Right lobe of liver (tissue), 6 donors: ENCODE measurements at regions not wholly inside any gene's neighbourhood (a gene's known extent, or its start where the extent isn't known, plus 50 kb on each side); places are given as distances from the start of the nearest gene placed in this dataset.

ENCODE experiments used
- ATAC-seq, 4 donors: fragments of 200-7000 bp; cut with Tn5 transposase; one replicate each; pipeline ENCODE4 v1.9.1; 2020; ENCODE audit warnings: mild to moderate bottlenecking in 4 of 4, moderate library complexity in 4 of 4
- DNase-seq, 3 donors: peaks; one replicate each; pipeline ENCODE4 v3.0.0-alpha.2; 2020
- H3K27ac ChIP-seq, 3 donors: fragments of 200-600 bp; one replicate each; pipeline ENCODE4 v1.8.0; 2022
- H3K27me3 ChIP-seq, 2 donors: fragments of 200-600 bp; one replicate each; pipeline ENCODE4 v1.8.0; 2022
- H3K36me3 ChIP-seq, 4 donors: fragments of 200-600 bp; sonication (generic) in 1 of 4; one replicate each; pipeline versions ENCODE4 v1.5.1 to v1.8.0; 2017 to 2022; ENCODE audit warnings: control low read depth in 1 of 4
- H3K4me1 ChIP-seq, 4 donors: fragments of 200-600 bp; sonication (generic) in 1 of 4; one replicate each; pipeline versions ENCODE4 v1.5.1 to v1.8.0; 2017 to 2022; ENCODE audit warnings: control low read depth in 1 of 4
- H3K4me3 ChIP-seq, 3 donors: fragments of 200-600 bp; one replicate each; pipeline ENCODE4 v1.8.0; 2022
- H3K9me3 ChIP-seq, 4 donors: fragments of 200-600 bp; sonication (generic) in 1 of 4; one replicate each; pipeline versions ENCODE4 v1.5.1 to v1.8.0; 2017 to 2022; ENCODE audit warnings: control low read depth in 1 of 4
- POLR2A ChIP-seq: fragments of 450-650 bp; IDR thresholded peaks from one replicate; pipeline ENCODE4 v1.6.1; 2017; ENCODE audit warnings: antibody characterized with exemption, mild to moderate bottlenecking
- WGBS: methylation state at CpG from one replicate; pipeline ENCODE4 v1.1.6; 2018; ENCODE audit warnings: low coverage, low lambda C conversion rate; ENCODE audit not compliant: insufficient coverage; ENCODE audit errors: missing lambda C conversion rate; 5-methylcytosine and 5-hydroxymethylcytosine counted together
- intact Hi-C, 2 donors: fragments of 100-400 bp; cut with DNase I; formaldehyde crosslinking; loops; one replicate each; pipeline versions ENCODE4 v1.11.2 to v1.14.1; 2022
- TF ChIP-seq, protein P1 (sequence below), 4 donors: fragments of 200-600 bp in 3 of 4; fragments of 450-650 bp in 1 of 4; IDR thresholded peaks; one replicate each; pipeline versions ENCODE4 v1.5.1 to v1.8.0; 2016 to 2022; ENCODE audit warnings: antibody characterized with exemption in 4 of 4, mild to moderate bottlenecking in 2 of 4
- donor health status: DM: no; HTN: yes; CAD: no.
- donor health status: DM: no; HTN: no; CAD: no.
- donor health status: DM: no; HTN: no; CAD: no.
- donor health status: DM: no; HTN: yes; CAD: no.
- donor health status: DM: no; HTN: yes; CAD: no.

DNA sequence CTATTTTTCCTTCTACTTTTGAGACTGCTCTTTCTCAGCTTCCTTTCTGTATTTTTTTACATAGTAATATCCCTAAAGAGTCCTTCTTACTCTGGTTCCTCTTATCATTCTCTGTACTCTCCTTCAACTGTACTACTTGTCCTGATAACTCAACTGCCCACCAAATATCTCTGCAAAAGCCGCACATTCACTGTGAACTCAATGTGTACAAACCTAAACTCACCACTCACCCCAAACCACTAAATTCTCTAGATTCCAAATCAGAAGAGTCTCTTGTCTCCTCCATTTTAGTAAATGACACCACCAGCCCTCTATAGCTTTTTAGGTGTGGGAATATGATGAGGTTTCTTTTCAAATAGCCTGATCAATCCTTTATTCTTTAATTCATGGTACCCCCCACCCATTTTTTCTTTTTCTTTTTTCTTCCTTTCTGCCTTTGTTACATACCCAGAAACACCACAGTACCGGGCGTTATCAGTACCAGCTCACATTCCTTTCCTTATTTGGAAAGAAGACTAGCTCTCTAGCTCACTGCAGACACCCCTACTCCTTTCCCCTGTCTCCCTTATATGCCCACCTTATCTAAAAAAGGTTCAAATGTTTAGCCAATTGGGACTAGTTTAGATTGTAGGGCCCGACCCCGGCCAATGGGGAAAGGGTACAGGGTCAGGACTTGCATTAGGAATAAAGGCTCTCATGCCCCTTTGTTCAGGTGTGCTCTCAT is 63.1 kb upstream of the RANBP6 start:
- no peaks in the 10 kb centered on the region for H3K4me1 ChIP-seq
- no peaks in the 10 kb centered on the region for H3K9me3 ChIP-seq
- no peaks in the 10 kb centered on the region for H3K27me3 ChIP-seq
- no peaks in the 10 kb centered on the region for H3K36me3 ChIP-seq
- intact Hi-C loops: no loop called here
- TF ChIP-seq POLR2A: no peak
- TF ChIP-seq, protein P1, sequence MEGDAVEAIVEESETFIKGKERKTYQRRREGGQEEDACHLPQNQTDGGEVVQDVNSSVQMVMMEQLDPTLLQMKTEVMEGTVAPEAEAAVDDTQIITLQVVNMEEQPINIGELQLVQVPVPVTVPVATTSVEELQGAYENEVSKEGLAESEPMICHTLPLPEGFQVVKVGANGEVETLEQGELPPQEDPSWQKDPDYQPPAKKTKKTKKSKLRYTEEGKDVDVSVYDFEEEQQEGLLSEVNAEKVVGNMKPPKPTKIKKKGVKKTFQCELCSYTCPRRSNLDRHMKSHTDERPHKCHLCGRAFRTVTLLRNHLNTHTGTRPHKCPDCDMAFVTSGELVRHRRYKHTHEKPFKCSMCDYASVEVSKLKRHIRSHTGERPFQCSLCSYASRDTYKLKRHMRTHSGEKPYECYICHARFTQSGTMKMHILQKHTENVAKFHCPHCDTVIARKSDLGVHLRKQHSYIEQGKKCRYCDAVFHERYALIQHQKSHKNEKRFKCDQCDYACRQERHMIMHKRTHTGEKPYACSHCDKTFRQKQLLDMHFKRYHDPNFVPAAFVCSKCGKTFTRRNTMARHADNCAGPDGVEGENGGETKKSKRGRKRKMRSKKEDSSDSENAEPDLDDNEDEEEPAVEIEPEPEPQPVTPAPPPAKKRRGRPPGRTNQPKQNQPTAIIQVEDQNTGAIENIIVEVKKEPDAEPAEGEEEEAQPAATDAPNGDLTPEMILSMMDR (IDR thresholded peaks at IDR 0.05): no peak
- H3K4me3 ChIP-seq: no peak overlapping the region
- ATAC-seq (no peak), DNase-seq (no peak)
- no peak overlapping the region for H3K27ac ChIP-seq
- 47% methylated on average over 5 of the region's 5 CpGs for WGBS

DNA sequence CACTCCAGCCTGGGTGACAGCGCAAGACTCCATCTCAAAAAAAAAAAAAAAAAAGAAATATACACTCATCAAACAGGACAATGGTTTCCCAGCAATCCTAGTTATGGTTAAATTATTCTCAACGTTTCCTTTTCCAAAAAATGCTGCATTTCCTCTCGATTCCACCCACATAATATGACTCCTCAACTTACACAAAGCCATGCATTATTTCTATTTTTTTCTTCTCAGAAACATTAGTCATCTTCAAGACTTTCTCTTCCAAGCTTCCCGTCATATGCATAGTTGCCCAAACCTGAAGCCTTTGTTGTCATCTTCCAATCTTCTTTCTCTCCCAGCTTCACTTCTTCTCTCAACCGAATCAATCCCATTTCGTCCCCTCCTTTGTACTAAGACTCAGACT is 61.4 kb upstream of the RANBP6 start:
- H3K9me3 ChIP-seq: no peaks in the 10 kb centered on the region

DNA sequence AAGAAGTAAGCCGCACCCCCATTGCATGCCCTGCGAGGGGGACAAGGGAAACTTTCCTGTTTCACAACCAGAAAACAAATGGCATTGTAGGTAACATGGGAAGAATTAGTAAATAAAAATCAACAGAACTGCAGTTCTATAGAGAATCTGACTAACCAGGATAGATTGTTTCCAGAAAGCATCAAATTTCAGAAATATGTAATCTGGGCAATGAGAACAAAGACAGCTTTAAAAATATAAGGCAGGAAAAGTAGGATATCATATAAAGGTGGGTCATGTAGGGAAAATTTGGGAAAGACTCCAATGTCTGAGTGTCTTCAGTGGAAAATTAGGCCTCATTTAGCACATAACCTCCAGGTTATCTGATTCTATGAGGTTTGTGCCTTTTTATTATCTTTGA is 58.3 kb upstream of the RANBP6 start:
- no peaks in the 10 kb centered on the region for H3K36me3 ChIP-seq
- no peak for ATAC-seq
- 70% methylated on average over 2 of the region's 2 CpGs for WGBS
- H3K27ac ChIP-seq: no peak overlapping the region
- DNase-seq: no peak
- no peaks in the 10 kb centered on the region for H3K9me3 ChIP-seq
- TF ChIP-seq, protein P1 (IDR thresholded peaks at IDR 0.05): no peak
- no peak for TF ChIP-seq POLR2A
- no peaks in the 10 kb centered on the region for H3K27me3 ChIP-seq
- H3K4me3 ChIP-seq: no peak overlapping the region
- intact Hi-C loops: no loop called here
- no peaks in the 10 kb centered on the region for H3K4me1 ChIP-seq

More for the DNA sequence above, 61.4 kb upstream of the RANBP6 start:
- Histone ChIP-seq H3K4me1 (no peaks in the 10 kb centered on the region), H3K27ac (no peak overlapping the region), H3K4me3 (no peak overlapping the region), H3K27me3 (no peaks in the 10 kb centered on the region), H3K36me3 (no peaks in the 10 kb centered on the region)
- 83% methylated on average over 6 of the region's 6 CpGs for WGBS
- DNase-seq (no peak), ATAC-seq (no peak)
- TF ChIP-seq, protein P1 (IDR thresholded peaks at IDR 0.05): no peak
- TF ChIP-seq POLR2A: no peak
- intact Hi-C loops: no loop called here

DNA sequence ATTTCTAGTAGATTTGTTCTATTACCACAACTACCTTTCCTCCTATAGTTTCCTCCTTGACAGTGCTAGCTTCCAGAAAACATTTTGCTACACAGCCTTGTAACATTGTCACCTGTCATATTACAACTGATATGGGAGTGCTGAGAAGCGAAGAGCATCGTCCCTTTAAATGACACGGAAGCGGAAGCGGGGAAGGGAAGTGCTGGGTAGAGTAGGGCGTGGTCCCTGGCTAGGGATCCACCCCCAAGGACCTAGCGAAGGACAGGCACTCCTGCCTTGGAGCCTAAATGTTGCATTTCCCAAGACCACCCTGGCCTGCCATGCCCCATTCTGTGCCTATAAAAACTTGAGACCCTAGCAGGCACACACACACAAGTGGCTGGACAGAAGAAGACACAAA is 57.4 kb upstream of the RANBP6 start:
- H3K4me1 ChIP-seq: no peaks in the 10 kb centered on the region
- no peak overlapping the region for H3K27ac ChIP-seq
- H3K27me3 ChIP-seq: no peaks in the 10 kb centered on the region
- no peak overlapping the region for H3K4me3 ChIP-seq
- WGBS: 75% methylated on average over 7 of the region's 7 CpGs
- no peak for TF ChIP-seq POLR2A
- TF ChIP-seq, protein P1 (IDR thresholded peaks at IDR 0.05): no peak
- no peaks in the 10 kb centered on the region for H3K36me3 ChIP-seq
- ATAC-seq (no peak), DNase-seq (no peak)
- H3K9me3 ChIP-seq: no peaks in the 10 kb centered on the region
- intact Hi-C loops: no loop called here

DNA sequence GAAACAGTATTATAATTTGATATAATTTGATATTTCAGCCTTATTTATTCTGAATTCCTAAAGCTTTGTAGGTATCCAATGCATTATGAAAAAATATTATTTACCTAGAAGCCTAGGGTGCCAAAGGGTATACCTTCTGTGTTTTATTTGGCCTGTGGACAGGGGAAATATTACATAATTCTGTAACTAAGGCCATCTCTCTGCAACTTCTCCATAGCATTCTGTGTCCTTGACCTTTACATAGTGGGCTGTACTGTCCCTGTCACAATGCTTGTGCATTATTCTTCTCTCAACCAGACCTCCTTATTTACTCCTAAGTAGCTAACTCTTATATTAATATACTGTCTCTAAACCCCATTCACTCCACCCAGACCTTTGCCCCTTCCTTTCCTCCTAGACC is 57.0 kb upstream of the RANBP6 start:
- Histone ChIP-seq H3K4me3 (no peak overlapping the region), H3K9me3 (no peaks in the 10 kb centered on the region), H3K36me3 (no peaks in the 10 kb centered on the region), H3K27ac (no peak overlapping the region), H3K27me3 (no peaks in the 10 kb centered on the region), H3K4me1 (no peaks in the 10 kb centered on the region)
- intact Hi-C loops: no loop called here
- DNase-seq (no peak), ATAC-seq (peak in 3 of 4 donors; percentile 59 to 83 (median 70))
- TF ChIP-seq, protein P1 (IDR thresholded peaks at IDR 0.05): no peak
- no peak for TF ChIP-seq POLR2A
